ENCODE measurements at regions not wholly inside any gene's neighbourhood (a gene's known extent, or its start where the extent isn't known, plus 50 kb on each side); places are given as distances from the start of the nearest gene placed in this dataset.

DNA sequence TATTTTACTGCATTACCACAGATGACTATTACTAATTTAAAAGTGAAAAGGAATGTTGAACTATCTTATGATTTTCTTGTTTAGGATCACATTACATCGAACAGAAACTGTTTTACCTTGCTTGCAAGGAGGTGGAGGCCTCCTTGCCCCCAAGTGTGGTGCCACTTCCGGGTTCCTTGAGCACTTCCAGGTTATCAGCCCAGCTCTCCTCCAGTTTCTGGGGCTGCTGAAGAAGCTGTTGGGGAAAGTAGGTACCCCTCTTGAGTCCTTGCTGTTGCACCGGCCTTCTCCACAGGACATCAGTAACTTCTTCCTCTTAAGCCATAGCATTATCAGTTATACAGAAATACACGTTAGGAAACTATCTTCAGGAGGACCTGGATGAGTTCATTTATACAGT, 278.2 kb downstream of the DMRT2 start:
- Histone ChIP-seq H3K36me3 (ENCODE audit: insufficient read depth, low read length) (no peaks in the 10 kb centered on the region), H3K27me3 (ENCODE audit: insufficient read depth, low read length) (no peaks in the 10 kb centered on the region), H3K4me3 (ENCODE audit: low read length) (no peak overlapping the region), H2AFZ (ENCODE audit: low read depth, low read length) (no peak overlapping the region), H3K4me1 (ENCODE audit: insufficient read depth, low read length) (no peaks in the 10 kb centered on the region), H3K9me3 (ENCODE audit: low read length) (no peaks in the 10 kb centered on the region)

DNA sequence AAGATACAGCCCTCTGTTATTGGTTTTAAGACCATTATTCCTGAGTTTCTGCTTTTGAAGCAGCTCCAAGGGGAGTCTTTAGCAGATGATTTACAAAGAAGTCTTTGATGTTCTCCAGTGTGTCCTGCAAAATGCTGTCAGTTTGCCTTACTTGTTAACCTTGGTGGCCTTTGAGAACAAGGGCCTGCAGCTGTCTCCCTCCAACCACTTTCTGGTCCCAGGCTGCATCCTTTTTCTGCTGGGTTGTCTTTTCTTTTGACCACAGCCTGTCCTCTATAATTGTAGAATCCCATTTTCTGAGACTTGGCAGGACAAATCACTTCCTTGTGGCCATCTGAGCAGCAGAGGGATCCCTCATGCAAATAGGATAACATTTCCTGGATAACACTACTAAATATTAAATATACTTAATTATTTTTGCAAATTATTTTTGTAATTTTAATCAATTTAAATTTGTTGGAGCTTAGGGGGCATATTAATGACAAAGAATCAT, 281.4 kb downstream of the DMRT2 start:
- Histone ChIP-seq H3K36me3 (ENCODE audit: insufficient read depth, low read length) (no peaks in the 10 kb centered on the region), H2AFZ (ENCODE audit: low read depth, low read length) (no peak overlapping the region), H3K4me3 (ENCODE audit: low read length) (no peak overlapping the region), H3K9me3 (ENCODE audit: low read length) (no peaks in the 10 kb centered on the region), H3K4me1 (ENCODE audit: insufficient read depth, low read length) (no peaks in the 10 kb centered on the region), H3K27me3 (ENCODE audit: insufficient read depth, low read length) (no peaks in the 10 kb centered on the region)

DNA sequence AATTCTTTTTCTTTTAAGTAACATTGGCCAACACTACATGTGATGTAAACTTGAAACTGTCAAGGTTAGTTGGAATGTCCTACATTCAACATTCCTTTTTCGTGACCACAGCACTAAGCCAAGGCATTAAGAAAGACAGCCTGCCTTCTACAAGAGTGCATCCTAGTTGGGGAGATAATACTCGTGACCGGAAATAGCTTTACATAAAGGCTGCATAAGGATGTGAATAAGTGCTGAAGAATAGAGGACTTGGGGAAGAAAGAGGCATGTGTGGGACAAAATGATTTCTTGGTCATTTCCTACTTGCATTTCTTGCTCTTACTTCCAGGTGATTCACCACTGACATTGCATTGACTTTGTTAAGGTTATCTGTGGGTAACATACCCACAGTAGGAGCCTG, 282.0 kb downstream of the DMRT2 start:
- Histone ChIP-seq H3K4me1 (ENCODE audit: insufficient read depth, low read length) (no peaks in the 10 kb centered on the region), H3K27me3 (ENCODE audit: insufficient read depth, low read length) (no peaks in the 10 kb centered on the region), H3K9me3 (ENCODE audit: low read length) (no peaks in the 10 kb centered on the region), H2AFZ (ENCODE audit: low read depth, low read length) (no peak overlapping the region), H3K36me3 (ENCODE audit: insufficient read depth, low read length) (no peaks in the 10 kb centered on the region), H3K4me3 (ENCODE audit: low read length) (no peak overlapping the region)

DNA sequence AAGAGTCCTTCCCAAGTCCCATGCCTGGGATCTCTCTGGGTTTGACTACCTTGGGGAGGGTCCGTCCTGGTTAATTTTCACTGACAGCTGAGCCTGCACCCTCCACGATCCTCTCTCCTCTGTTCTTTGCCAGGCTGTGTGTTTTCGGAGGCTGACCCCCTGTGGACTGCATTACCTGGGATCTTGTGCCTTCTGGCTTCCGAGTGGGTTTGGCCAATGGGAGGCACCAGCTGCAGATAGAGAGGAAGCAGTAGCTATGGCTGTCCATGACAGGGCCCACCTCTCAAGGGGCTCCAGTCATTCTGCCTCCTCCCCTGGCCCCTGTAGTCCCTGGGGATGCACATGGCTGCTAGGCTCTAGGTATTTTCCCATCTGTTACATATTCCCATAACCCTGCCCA, 285.0 kb downstream of the DMRT2 start:
- H3K4me1 ChIP-seq (ENCODE audit: insufficient read depth, low read length) = no peaks in the 10 kb centered on the region
- no peaks in the 10 kb centered on the region for H3K36me3 ChIP-seq (ENCODE audit: insufficient read depth, low read length)
- H3K9me3 ChIP-seq (ENCODE audit: low read length) = no peaks in the 10 kb centered on the region
- no peak overlapping the region for H3K4me3 ChIP-seq (ENCODE audit: low read length)
- no peak overlapping the region for H2AFZ ChIP-seq (ENCODE audit: low read depth, low read length)
- H3K27me3 ChIP-seq (ENCODE audit: insufficient read depth, low read length) = no peaks in the 10 kb centered on the region

DNA sequence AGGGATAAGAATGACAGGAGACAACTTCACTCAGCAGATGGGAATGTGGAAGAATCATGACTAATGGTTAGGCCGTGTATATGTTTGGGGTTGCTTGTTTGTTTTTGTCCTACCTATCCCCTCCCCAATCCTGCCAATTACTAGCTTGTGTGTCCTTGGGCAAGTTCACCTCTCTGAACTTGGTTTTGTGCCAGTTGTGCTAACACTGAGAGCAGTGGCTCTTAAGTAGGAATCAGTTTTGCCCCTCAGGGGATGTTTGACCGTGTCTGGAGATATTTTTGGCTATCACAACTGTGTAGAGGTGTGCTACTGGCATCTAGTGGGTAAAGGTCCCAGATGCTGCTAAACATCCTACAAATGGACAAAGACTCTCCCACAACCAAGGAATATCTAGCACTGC, 287.0 kb downstream of the DMRT2 start:
- no peaks in the 10 kb centered on the region for H3K36me3 ChIP-seq (ENCODE audit: insufficient read depth, low read length)
- H3K27me3 ChIP-seq (ENCODE audit: insufficient read depth, low read length) = no peaks in the 10 kb centered on the region
- H2AFZ ChIP-seq (ENCODE audit: low read depth, low read length) = no peak overlapping the region
- H3K4me3 ChIP-seq (ENCODE audit: low read length) = no peak overlapping the region
- H3K4me1 ChIP-seq (ENCODE audit: insufficient read depth, low read length) = no peaks in the 10 kb centered on the region
- no peaks in the 10 kb centered on the region for H3K9me3 ChIP-seq (ENCODE audit: low read length)

DNA sequence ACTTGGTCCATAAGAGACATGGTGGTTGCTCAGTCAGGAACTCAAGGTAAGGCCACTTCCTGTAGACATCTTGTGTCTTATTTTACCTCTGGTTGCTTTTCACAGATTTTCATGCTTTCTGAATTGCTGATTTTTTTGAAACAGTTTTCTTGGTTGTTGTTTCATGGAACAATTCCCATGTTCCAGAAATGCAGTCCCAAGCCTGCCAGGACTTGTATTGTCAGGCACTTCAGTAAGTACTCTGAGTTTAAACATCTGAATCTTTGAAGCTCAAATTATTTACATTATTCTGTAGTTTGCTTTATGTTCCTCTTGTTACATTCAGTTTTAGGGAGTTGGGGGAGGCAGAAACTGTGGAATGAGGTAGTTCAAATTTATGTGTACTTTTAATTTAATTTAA, 290.2 kb downstream of the DMRT2 start:
- Histone ChIP-seq H3K4me1 (ENCODE audit: insufficient read depth, low read length) (no peaks in the 10 kb centered on the region), H3K9me3 (ENCODE audit: low read length) (no peaks in the 10 kb centered on the region), H2AFZ (ENCODE audit: low read depth, low read length) (no peak overlapping the region), H3K27me3 (ENCODE audit: insufficient read depth, low read length) (no peaks in the 10 kb centered on the region), H3K36me3 (ENCODE audit: insufficient read depth, low read length) (no peaks in the 10 kb centered on the region), H3K4me3 (ENCODE audit: low read length) (no peak overlapping the region)

DNA sequence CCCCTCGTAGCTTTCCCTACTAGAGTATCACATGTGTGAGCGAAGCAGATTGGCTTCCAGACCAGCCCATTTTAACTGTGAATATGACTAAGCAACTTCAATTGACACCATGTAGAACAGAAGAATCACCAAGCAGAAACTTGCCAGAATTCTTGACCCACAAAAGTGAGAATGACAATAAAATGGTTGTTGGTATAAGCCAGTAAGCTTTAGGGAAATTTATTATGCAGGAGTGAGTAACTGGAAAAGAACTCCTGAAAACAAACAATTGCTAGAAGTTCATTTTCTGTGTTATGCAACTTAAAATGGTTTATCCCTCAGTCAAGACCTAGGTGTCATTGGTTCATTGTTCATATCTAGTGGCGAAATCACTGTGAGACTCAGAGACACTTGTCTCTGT, 303.1 kb downstream of the DMRT2 start:
- H3K36me3 ChIP-seq (ENCODE audit: insufficient read depth, low read length) = no peaks in the 10 kb centered on the region
- H2AFZ ChIP-seq (ENCODE audit: low read depth, low read length) = no peak overlapping the region
- no peaks in the 10 kb centered on the region for H3K9me3 ChIP-seq (ENCODE audit: low read length)
- no peaks in the 10 kb centered on the region for H3K4me1 ChIP-seq (ENCODE audit: insufficient read depth, low read length)
- H3K27me3 ChIP-seq (ENCODE audit: insufficient read depth, low read length) = peaks cover 2% of the 10 kb centered on the region
- no peak overlapping the region for H3K4me3 ChIP-seq (ENCODE audit: low read length)

DNA sequence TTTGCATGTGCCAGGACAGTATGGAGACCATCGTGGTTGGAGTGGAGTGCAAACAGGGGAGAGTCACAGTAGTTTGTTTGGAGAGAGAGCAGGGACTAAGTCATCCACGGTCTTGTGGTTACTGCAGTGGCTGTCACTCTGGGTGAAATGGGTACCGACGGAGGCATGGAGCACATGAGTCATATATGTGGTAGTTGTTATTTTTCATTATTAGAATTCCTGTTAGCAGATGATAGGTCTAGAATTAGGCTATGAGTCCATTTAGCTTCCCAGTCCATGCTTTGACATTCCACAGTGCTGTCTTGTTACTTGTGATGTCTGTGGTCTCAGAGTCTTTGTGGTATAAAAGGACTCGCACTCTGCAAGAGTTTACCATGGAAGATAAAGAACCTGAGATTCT, 303.9 kb downstream of the DMRT2 start:
- peaks cover 2% of the 10 kb centered on the region for H3K27me3 ChIP-seq (ENCODE audit: insufficient read depth, low read length)
- H3K4me3 ChIP-seq (ENCODE audit: low read length) = no peak overlapping the region
- no peaks in the 10 kb centered on the region for H3K9me3 ChIP-seq (ENCODE audit: low read length)

DNA sequence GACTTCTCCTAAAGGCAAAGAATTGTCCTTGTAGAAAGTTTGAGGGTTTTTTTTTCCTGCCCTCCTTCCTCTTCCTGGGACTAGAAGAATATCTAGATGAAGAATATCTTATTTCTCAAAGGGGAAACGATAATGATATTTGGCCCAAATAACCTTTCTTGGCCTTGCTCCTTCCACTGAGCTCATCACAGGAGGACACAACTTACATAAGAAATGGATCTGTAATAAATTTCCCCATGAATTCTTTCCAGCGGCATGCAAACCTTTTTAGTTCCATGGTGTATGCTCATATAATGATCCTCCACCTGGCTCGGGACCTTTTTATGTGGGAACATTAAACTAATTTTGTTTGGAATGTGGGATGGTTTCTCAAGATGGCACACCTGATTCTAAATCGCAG, 304.4 kb downstream of the DMRT2 start:
- peaks cover under 1% of the 10 kb centered on the region for H3K27me3 ChIP-seq (ENCODE audit: insufficient read depth, low read length)
- H3K4me3 ChIP-seq (ENCODE audit: low read length) = no peak overlapping the region
- H2AFZ ChIP-seq (ENCODE audit: low read depth, low read length) = no peak overlapping the region
- no peaks in the 10 kb centered on the region for H3K4me1 ChIP-seq (ENCODE audit: insufficient read depth, low read length)
- no peaks in the 10 kb centered on the region for H3K36me3 ChIP-seq (ENCODE audit: insufficient read depth, low read length)
- H3K9me3 ChIP-seq (ENCODE audit: low read length) = no peaks in the 10 kb centered on the region

More for the DNA sequence above, 303.9 kb downstream of the DMRT2 start:
- Histone ChIP-seq H2AFZ (ENCODE audit: low read depth, low read length) (no peak overlapping the region), H3K4me1 (ENCODE audit: insufficient read depth, low read length) (no peaks in the 10 kb centered on the region), H3K36me3 (ENCODE audit: insufficient read depth, low read length) (no peaks in the 10 kb centered on the region)

DNA sequence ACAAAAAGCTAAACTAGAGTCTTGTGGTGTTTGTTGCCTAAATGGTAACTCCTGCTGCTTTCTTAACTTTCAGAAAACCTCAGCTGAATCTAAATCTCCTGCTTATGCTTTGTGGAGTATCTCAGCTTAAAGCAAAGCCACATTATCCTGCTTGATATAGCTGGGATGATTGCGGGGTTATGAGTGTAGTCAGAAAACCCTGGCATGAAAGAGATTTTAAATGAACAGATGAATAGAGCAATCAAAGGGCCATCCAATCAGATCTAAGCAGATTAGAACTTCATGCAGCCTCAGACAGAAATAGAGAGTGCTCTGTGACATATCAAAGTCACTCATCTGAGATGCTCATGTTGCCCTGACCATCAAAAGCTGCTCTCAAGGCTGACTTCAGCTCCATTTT, 305.5 kb downstream of the DMRT2 start:
- Histone ChIP-seq H2AFZ (ENCODE audit: low read depth, low read length) (no peak overlapping the region), H3K4me1 (ENCODE audit: insufficient read depth, low read length) (no peaks in the 10 kb centered on the region), H3K9me3 (ENCODE audit: low read length) (no peaks in the 10 kb centered on the region), H3K4me3 (ENCODE audit: low read length) (no peak overlapping the region), H3K36me3 (ENCODE audit: insufficient read depth, low read length) (no peaks in the 10 kb centered on the region), H3K27me3 (ENCODE audit: insufficient read depth, low read length) (no peaks in the 10 kb centered on the region)

DNA sequence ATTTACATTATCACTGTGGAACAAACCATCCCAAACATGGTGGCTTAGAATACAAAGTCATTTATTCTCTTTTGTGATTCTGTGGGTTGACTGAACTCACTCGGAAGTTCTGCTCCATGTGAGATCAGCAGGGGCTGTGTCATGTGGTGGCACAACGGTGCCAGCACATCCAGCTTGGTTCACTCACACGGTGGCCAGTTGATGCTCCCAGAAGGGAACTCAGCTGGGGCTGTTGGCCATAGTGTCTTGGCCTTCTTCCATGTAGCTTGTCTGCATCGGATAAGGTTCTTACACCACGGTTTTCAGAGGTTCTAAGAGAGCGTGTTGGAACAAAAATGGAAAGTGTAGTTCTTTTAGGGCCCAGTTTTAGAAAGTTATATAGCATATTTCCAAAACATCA, 312.7 kb downstream of the DMRT2 start:
- Histone ChIP-seq H3K9me3 (ENCODE audit: low read length) (no peaks in the 10 kb centered on the region), H3K4me1 (ENCODE audit: insufficient read depth, low read length) (no peaks in the 10 kb centered on the region), H3K4me3 (ENCODE audit: low read length) (no peak overlapping the region), H2AFZ (ENCODE audit: low read depth, low read length) (no peak overlapping the region), H3K36me3 (ENCODE audit: insufficient read depth, low read length) (no peaks in the 10 kb centered on the region), H3K27me3 (ENCODE audit: insufficient read depth, low read length) (no peaks in the 10 kb centered on the region)

DNA sequence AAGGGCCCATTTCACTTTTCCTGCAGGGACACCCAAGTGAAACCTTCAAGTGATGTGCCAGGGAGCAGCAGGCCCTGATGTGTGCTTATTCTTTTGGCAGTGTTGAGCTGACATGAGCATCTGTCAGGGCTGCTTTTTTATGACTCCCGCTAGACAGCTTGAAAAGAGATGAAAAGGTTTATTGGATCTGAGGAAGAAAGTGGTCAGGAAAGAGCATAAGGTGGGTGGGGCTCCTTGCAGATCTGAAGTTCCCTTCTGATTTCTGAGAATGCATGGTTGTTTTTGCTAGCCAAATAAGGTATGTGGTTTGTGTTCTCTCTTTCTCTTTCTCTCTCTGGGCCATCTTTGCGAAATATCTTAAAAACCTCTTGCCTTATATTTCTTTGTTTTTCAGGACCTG, 316.1 kb downstream of the DMRT2 start:
- Histone ChIP-seq H3K9me3 (ENCODE audit: low read length) (no peaks in the 10 kb centered on the region), H3K27me3 (ENCODE audit: insufficient read depth, low read length) (no peaks in the 10 kb centered on the region), H3K4me1 (ENCODE audit: insufficient read depth, low read length) (no peaks in the 10 kb centered on the region), H3K36me3 (ENCODE audit: insufficient read depth, low read length) (no peaks in the 10 kb centered on the region), H2AFZ (ENCODE audit: low read depth, low read length) (no peak overlapping the region), H3K4me3 (ENCODE audit: low read length) (no peak overlapping the region)

DNA sequence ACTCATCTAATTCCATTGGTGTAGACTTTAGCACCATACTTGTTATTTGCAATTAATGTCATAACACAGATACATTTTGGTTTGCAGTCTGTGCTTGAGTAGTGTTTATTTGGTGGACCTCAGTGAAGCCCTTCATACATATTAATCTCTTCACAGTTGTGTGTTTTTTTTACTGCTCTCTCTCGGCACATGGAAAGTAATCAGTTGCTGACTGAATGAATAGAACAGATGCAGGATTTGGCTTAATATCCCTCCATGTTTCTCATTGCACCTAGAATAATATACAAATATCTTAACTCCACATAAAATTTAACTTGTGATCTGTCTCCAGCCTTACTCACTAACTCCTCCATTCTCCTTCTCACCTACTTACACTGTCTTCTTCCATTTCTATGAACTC, 319.1 kb downstream of the DMRT2 start:
- Histone ChIP-seq H3K9me3 (ENCODE audit: low read length) (no peaks in the 10 kb centered on the region), H3K36me3 (ENCODE audit: insufficient read depth, low read length) (no peaks in the 10 kb centered on the region), H3K4me3 (ENCODE audit: low read length) (no peak overlapping the region), H2AFZ (ENCODE audit: low read depth, low read length) (no peak overlapping the region), H3K4me1 (ENCODE audit: insufficient read depth, low read length) (no peaks in the 10 kb centered on the region), H3K27me3 (ENCODE audit: insufficient read depth, low read length) (no peaks in the 10 kb centered on the region)

DNA sequence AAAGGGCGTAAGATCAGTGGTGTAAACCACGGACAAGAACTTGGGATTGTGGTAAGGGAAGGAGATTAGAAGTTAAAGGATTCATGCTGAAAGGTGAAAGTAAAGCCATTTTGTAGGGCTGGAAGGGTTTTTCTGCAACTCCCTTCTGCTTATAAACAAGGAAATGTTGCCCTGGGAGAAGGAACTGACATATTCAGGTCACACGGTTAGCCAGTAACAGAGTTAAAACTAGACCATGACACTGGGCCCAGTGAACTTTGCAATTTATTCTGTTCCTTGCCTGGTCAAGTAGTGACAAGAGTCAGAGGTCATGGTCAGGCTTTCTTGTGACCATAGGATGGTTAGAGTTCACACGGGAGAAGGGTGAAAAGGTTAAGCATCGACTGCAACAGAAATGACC, 323.3 kb downstream of the DMRT2 start:
- Histone ChIP-seq H2AFZ (ENCODE audit: low read depth, low read length) (no peak overlapping the region), H3K4me3 (ENCODE audit: low read length) (no peak overlapping the region), H3K4me1 (ENCODE audit: insufficient read depth, low read length) (no peaks in the 10 kb centered on the region), H3K36me3 (ENCODE audit: insufficient read depth, low read length) (no peaks in the 10 kb centered on the region), H3K9me3 (ENCODE audit: low read length) (no peaks in the 10 kb centered on the region), H3K27me3 (ENCODE audit: insufficient read depth, low read length) (no peaks in the 10 kb centered on the region)

Measured in neuron (in vitro differentiated cells).